ENCODE measurements at regions not wholly inside any gene's neighbourhood (a gene's known extent, or its start where the extent isn't known, plus 50 kb on each side); places are given as distances from the start of the nearest gene placed in this dataset.

GRCh38 chr1:98360864-98361263 lies 300.7 kb upstream of the SNX7 start:
- DNase-seq (ENCODE audit: low spot score) (no peak), ATAC-seq (ENCODE audit: low read depth) (no peak)
- Histone ChIP-seq H3K9me3 (ENCODE audit: severe bottlenecking) (no peaks in the 10 kb centered on the region), H3K27me3 (ENCODE audit: insufficient read depth, poor library complexity, severe bottlenecking) (no peaks in the 10 kb centered on the region), H3K27ac (ENCODE audit: poor library complexity, severe bottlenecking) (no peak overlapping the region), H3K36me3 (ENCODE audit: low read depth) (no peaks in the 10 kb centered on the region), H3K4me3 (ENCODE audit: severe bottlenecking) (no peak overlapping the region), H3K4me1 (ENCODE audit: insufficient read depth, poor library complexity, severe bottlenecking) (peaks cover 3% of the 10 kb centered on the region)
- TF ChIP-seq CTCF (IDR thresholded peaks at IDR 0.05; ENCODE audit: poor library complexity, severe bottlenecking): no peak

DNA sequence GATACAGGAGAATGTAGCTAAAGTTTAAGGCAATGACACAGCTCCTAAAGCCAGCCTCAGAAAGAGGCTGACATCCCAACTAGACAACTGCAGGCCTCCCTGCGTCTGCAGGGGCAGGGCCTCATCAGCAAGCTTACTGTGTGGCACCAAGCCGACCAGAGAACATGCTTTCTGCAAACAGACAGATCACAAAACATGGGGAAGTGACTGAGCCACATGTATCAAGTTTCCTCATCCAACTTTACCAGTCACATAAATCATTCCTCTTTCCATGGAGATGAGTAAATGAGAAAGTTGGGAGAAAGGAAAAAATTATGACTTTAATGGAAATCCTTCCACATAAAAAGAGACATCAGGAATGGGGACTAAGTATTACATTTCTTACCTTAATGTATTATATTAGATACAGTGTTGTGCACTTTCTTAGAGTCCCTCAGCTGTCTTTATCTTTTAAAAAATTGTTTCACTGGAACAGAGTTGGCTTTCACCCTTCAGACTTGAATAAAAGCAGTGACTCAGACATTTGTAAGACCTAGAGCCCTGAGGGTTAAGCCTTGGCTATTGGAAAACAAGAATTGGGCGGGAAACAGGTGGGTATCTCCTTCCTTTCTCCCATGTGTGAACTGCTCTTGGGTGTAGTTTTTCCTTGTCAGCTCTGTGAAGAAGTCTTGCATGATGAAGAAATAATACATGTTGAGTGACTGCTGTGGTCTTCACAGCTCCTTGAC lies 305.7 kb upstream of the SNX7 start:
- H3K9me3 ChIP-seq (ENCODE audit: severe bottlenecking): no peaks in the 10 kb centered on the region
- DNase-seq (ENCODE audit: low spot score): no peak
- H3K27ac ChIP-seq (ENCODE audit: poor library complexity, severe bottlenecking): peak overlapping the region; percentile 20
- ATAC-seq (ENCODE audit: low read depth): peak; percentile 64; the same call in 2 of the 3 replicates
- no peaks in the 10 kb centered on the region for H3K27me3 ChIP-seq (ENCODE audit: insufficient read depth, poor library complexity, severe bottlenecking)
- peaks cover 11% of the 10 kb centered on the region for H3K4me1 ChIP-seq (ENCODE audit: insufficient read depth, poor library complexity, severe bottlenecking)
- H3K4me3 ChIP-seq (ENCODE audit: severe bottlenecking): no peak overlapping the region
- no peak for TF ChIP-seq CTCF (IDR thresholded peaks at IDR 0.05; ENCODE audit: poor library complexity, severe bottlenecking)
- no peaks in the 10 kb centered on the region for H3K36me3 ChIP-seq (ENCODE audit: low read depth)

DNA sequence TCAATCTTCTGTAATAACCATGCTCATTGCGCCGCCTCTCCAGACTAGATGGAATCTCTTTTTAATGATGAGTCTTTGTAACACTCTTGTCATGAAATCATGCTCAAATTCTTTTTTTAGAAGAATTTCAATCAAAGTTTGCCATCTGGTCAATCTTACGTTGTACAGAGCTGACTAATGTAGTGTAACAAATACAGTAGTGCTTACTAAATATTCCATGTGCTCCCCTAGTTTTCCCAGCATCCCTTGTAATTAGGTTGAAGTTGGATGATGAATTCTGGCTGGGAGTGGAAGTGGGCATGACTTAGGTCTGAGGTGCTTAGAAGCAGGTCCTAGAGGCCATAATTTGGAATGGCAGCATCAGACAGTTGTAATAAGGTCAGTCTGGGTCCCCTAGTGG lies 309.1 kb upstream of the SNX7 start:
- no peak for DNase-seq (ENCODE audit: low spot score)
- ATAC-seq (ENCODE audit: low read depth): no peak
- no peak overlapping the region for H3K27ac ChIP-seq (ENCODE audit: poor library complexity, severe bottlenecking)
- no peaks in the 10 kb centered on the region for H3K9me3 ChIP-seq (ENCODE audit: severe bottlenecking)
- no peak overlapping the region for H3K4me3 ChIP-seq (ENCODE audit: severe bottlenecking)
- H3K27me3 ChIP-seq (ENCODE audit: insufficient read depth, poor library complexity, severe bottlenecking): no peaks in the 10 kb centered on the region
- no peak for TF ChIP-seq CTCF (IDR thresholded peaks at IDR 0.05; ENCODE audit: poor library complexity, severe bottlenecking)
- H3K36me3 ChIP-seq (ENCODE audit: low read depth): no peaks in the 10 kb centered on the region
- H3K4me1 ChIP-seq (ENCODE audit: insufficient read depth, poor library complexity, severe bottlenecking): peaks cover 11% of the 10 kb centered on the region

DNA sequence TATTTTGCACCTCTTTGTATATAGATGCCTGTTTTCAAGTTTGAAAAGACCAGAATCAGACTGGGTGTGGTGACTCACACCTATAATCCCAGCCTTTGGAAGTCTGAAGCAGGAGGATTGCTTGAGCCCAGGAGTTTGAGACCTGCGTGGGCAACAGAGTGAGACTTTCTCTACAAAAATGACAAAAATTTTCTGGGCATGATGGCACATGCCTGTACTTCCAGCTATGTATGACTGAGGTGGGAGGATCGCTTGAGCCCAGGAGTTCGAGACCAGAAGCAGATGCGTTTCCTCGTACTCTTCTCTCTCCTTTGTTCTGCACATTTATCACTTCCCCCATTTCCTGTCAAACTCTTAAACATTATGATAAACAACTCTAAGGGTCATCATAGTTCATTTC lies 310.0 kb upstream of the SNX7 start:
- DNase-seq (ENCODE audit: low spot score): no peak
- ATAC-seq (ENCODE audit: low read depth): peak; percentile 52; the same call in 1 of the 3 replicates
- H3K27me3 ChIP-seq (ENCODE audit: insufficient read depth, poor library complexity, severe bottlenecking): no peaks in the 10 kb centered on the region
- H3K4me3 ChIP-seq (ENCODE audit: severe bottlenecking): no peak overlapping the region
- H3K4me1 ChIP-seq (ENCODE audit: insufficient read depth, poor library complexity, severe bottlenecking): peaks cover 11% of the 10 kb centered on the region
- TF ChIP-seq CTCF (IDR thresholded peaks at IDR 0.05; ENCODE audit: poor library complexity, severe bottlenecking): no peak
- no peak overlapping the region for H3K27ac ChIP-seq (ENCODE audit: poor library complexity, severe bottlenecking)
- H3K9me3 ChIP-seq (ENCODE audit: severe bottlenecking): no peaks in the 10 kb centered on the region
- H3K36me3 ChIP-seq (ENCODE audit: low read depth): no peaks in the 10 kb centered on the region

- Histone ChIP-seq H3K27me3 (ENCODE audit: insufficient read depth, poor library complexity, severe bottlenecking) (no peaks in the 10 kb centered on the region), H3K4me1 (ENCODE audit: insufficient read depth, poor library complexity, severe bottlenecking) (no peaks in the 10 kb centered on the region), H3K9me3 (ENCODE audit: severe bottlenecking) (no peaks in the 10 kb centered on the region), H3K36me3 (ENCODE audit: low read depth) (no peaks in the 10 kb centered on the region), H3K4me3 (ENCODE audit: severe bottlenecking) (no peak overlapping the region), H3K27ac (ENCODE audit: poor library complexity, severe bottlenecking) (no peak overlapping the region)
- TF ChIP-seq CTCF (IDR thresholded peaks at IDR 0.05; ENCODE audit: poor library complexity, severe bottlenecking): no peak
- ATAC-seq (ENCODE audit: low read depth) (no peak), DNase-seq (ENCODE audit: low spot score) (no peak)
Measured at GRCh38 chr1:98345417-98345816, 316.1 kb upstream of the SNX7 start.

All from RWPE2 (cell line).